ENCODE measurements at regions not wholly inside any gene's neighbourhood (a gene's known extent, or its start where the extent isn't known, plus 50 kb on each side); places are given as distances from the start of the nearest gene placed in this dataset.

DNA sequence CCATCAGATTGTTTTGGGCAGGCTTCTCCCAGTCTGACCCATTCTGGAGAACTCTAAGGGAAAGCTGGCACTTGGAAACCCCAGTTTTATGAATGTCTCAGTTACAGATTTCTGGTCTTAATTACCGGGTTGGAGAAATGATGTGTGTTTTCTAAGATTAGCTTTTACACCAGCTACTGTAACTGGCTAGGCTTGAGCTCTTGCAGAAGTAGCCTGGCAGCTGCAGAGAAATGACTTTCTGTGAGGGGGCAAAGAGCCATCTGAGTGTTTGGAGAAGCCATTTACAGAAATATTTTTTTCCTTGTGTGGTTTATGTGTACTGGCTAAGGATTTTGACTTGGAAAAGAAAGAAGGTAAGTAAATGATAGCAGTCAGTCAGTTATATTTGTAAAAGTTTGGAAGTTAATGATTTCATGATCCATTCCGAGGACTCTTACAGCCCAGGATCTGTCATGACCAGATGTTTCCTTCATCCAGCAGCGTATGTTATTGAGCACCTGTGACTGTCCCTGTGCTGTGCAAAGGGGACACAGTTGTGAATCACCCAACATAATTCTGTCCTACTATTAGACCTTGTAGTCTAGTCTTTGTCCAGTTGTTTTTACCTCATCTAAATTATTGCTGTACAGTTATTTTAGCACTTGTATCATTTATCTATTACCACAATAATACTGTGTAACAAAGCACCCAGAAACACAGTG is 53.7 kb upstream of the GDNF start:
- TF ChIP-seq, protein P1, sequence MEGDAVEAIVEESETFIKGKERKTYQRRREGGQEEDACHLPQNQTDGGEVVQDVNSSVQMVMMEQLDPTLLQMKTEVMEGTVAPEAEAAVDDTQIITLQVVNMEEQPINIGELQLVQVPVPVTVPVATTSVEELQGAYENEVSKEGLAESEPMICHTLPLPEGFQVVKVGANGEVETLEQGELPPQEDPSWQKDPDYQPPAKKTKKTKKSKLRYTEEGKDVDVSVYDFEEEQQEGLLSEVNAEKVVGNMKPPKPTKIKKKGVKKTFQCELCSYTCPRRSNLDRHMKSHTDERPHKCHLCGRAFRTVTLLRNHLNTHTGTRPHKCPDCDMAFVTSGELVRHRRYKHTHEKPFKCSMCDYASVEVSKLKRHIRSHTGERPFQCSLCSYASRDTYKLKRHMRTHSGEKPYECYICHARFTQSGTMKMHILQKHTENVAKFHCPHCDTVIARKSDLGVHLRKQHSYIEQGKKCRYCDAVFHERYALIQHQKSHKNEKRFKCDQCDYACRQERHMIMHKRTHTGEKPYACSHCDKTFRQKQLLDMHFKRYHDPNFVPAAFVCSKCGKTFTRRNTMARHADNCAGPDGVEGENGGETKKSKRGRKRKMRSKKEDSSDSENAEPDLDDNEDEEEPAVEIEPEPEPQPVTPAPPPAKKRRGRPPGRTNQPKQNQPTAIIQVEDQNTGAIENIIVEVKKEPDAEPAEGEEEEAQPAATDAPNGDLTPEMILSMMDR (IDR thresholded peaks at IDR 0.05) = no peak
- TF ChIP-seq POLR2A (IDR thresholded peaks at IDR 0.05) = no peak

Measured in body of pancreas (tissue), 4 donors.